ENCODE measurements at regions not wholly inside any gene's neighbourhood (a gene's known extent, or its start where the extent isn't known, plus 50 kb on each side); places are given as distances from the start of the nearest gene placed in this dataset.

- Histone ChIP-seq H3K4me1 (ENCODE audit: control insufficient read depth, low read length) (no peaks in the 10 kb centered on the region), H4K20me1 (ENCODE audit: control insufficient read depth, insufficient read depth, low read depth, low read length) (no peaks in the 10 kb centered on the region), H3K9me2 (replicated peaks; ENCODE audit: control insufficient read depth, low read length) (no peaks in the 10 kb centered on the region), H3K36me3 (ENCODE audit: control insufficient read depth, low read length) (no peaks in the 10 kb centered on the region), H3F3A (ENCODE audit: control insufficient read depth, insufficient read depth) (no peaks in the 10 kb centered on the region), H3K27ac (ENCODE audit: low read depth, low read length) (no peak overlapping the region), H3K4me3 (ENCODE audit: low read length) (no peak overlapping the region), H3K79me2 (ENCODE audit: control insufficient read depth, low read length) (no peaks in the 10 kb centered on the region), H3K27me3 (ENCODE audit: control insufficient read depth, low read length) (no peaks in the 10 kb centered on the region), H3K4me2 (ENCODE audit: low read length) (no peak overlapping the region), H3K9me3 (ENCODE audit: control insufficient read depth, insufficient read depth, low read length) (no peaks in the 10 kb centered on the region)
- no peak for TF ChIP-seq EZH2phosphoT487 (IDR thresholded peaks at IDR 0.05; ENCODE audit: borderline replicate concordance, low read length)
- no peak for TF ChIP-seq CTCF (IDR thresholded peaks at IDR 0.05; ENCODE audit: low read depth, low read length, poor library complexity, severe bottlenecking)
Observed at GRCh38 chr18:64710105-64710861, 561.4 kb upstream of the LINC00305 start.

- TF ChIP-seq EZH2phosphoT487 (IDR thresholded peaks at IDR 0.05; ENCODE audit: borderline replicate concordance, low read length) (no peak), CTCF (IDR thresholded peaks at IDR 0.05; ENCODE audit: low read depth, low read length, poor library complexity, severe bottlenecking) (no peak)
Observed at GRCh38 chr18:64707052-64707451, 558.2 kb upstream of the LINC00305 start.

GRCh38 chr18:64699081-64699480 is 550.2 kb upstream of the LINC00305 start:
- no peaks in the 10 kb centered on the region; the same call in 1 of the 2 replicates for H3K9me2 ChIP-seq (replicated peaks; ENCODE audit: control insufficient read depth, low read length)
- no peak overlapping the region for H3K27ac ChIP-seq (ENCODE audit: low read depth, low read length)
- H3K36me3 ChIP-seq (ENCODE audit: control insufficient read depth, low read length), result no peaks in the 10 kb centered on the region
- H3K4me2 ChIP-seq (ENCODE audit: low read length), result no peak overlapping the region
- no peaks in the 10 kb centered on the region for H4K20me1 ChIP-seq (ENCODE audit: control insufficient read depth, insufficient read depth, low read depth, low read length)
- no peaks in the 10 kb centered on the region for H3F3A ChIP-seq (ENCODE audit: control insufficient read depth, insufficient read depth)
- TF ChIP-seq EZH2phosphoT487 (IDR thresholded peaks at IDR 0.05; ENCODE audit: borderline replicate concordance, low read length), result no peak
- TF ChIP-seq CTCF (IDR thresholded peaks at IDR 0.05; ENCODE audit: low read depth, low read length, poor library complexity, severe bottlenecking), result no peak
- H3K27me3 ChIP-seq (ENCODE audit: control insufficient read depth, low read length), result no peaks in the 10 kb centered on the region
- H3K79me2 ChIP-seq (ENCODE audit: control insufficient read depth, low read length), result no peaks in the 10 kb centered on the region
- H3K9me3 ChIP-seq (ENCODE audit: control insufficient read depth, insufficient read depth, low read length), result no peaks in the 10 kb centered on the region
- H3K4me1 ChIP-seq (ENCODE audit: control insufficient read depth, low read length), result no peaks in the 10 kb centered on the region
- no peak overlapping the region for H3K4me3 ChIP-seq (ENCODE audit: low read length)

More at GRCh38 chr18:64707052-64707451, 558.2 kb upstream of the LINC00305 start:
- no peaks in the 10 kb centered on the region for H4K20me1 ChIP-seq (ENCODE audit: control insufficient read depth, insufficient read depth, low read depth, low read length)
- H3K4me2 ChIP-seq (ENCODE audit: low read length), result no peak overlapping the region
- no peaks in the 10 kb centered on the region for H3F3A ChIP-seq (ENCODE audit: control insufficient read depth, insufficient read depth)
- H3K9me3 ChIP-seq (ENCODE audit: control insufficient read depth, insufficient read depth, low read length), result no peaks in the 10 kb centered on the region
- no peaks in the 10 kb centered on the region for H3K27me3 ChIP-seq (ENCODE audit: control insufficient read depth, low read length)
- H3K4me1 ChIP-seq (ENCODE audit: control insufficient read depth, low read length), result no peaks in the 10 kb centered on the region
- no peak overlapping the region for H3K27ac ChIP-seq (ENCODE audit: low read depth, low read length)
- H3K9me2 ChIP-seq (replicated peaks; ENCODE audit: control insufficient read depth, low read length), result no peaks in the 10 kb centered on the region
- no peaks in the 10 kb centered on the region for H3K79me2 ChIP-seq (ENCODE audit: control insufficient read depth, low read length)
- no peaks in the 10 kb centered on the region for H3K36me3 ChIP-seq (ENCODE audit: control insufficient read depth, low read length)
- H3K4me3 ChIP-seq (ENCODE audit: low read length), result no peak overlapping the region
